NT2/D1 (cell line): ENCODE measurements at regions not wholly inside any gene's neighbourhood (a gene's known extent, or its start where the extent isn't known, plus 50 kb on each side); places are given as distances from the start of the nearest gene placed in this dataset.

Source experiments
- SUZ12 ChIP-seq: IDR thresholded peaks from 2 replicates; pipeline ENCODE4 v1.6.1; 2011; ENCODE audit not compliant: insufficient read length, insufficient read depth; ENCODE audit errors: extremely low read depth
- YY1 ChIP-seq: IDR thresholded peaks from 2 replicates; pipeline ENCODE4 v1.6.1; 2011; ENCODE audit not compliant: insufficient read length, insufficient read depth
- ZNF274 ChIP-seq: IDR thresholded peaks from 2 replicates; pipeline ENCODE4 v1.6.1; 2011; ENCODE audit warnings: mild to moderate bottlenecking, low read depth, low read length

GRCh38 chr5:173717959-173718358 is 101.5 kb upstream of the BOD1 start:
- TF ChIP-seq YY1 (no peak), SUZ12 (no peak), ZNF274 (no peak)
